ENCODE measurements at regions not wholly inside any gene's neighbourhood (a gene's known extent, or its start where the extent isn't known, plus 50 kb on each side); places are given as distances from the start of the nearest gene placed in this dataset.

GRCh38 chr2:134119117-134119712 lies 134.7 kb upstream of the MGAT5 start:
- peaks cover 5 to 13% of the 10 kb centered on the region in 2 donors for H3K27me3 Mint-ChIP-seq
- peak overlapping the region; percentile 74 to 90 for H3K27ac Mint-ChIP-seq
- ATAC-seq (peak in 1 of 2 donors; percentile 2), DNase-seq (ENCODE audit: low spot score) (no peak)
- H3K9me3 Mint-ChIP-seq, result no peaks in the 10 kb centered on the region
- peak overlapping the region; percentile 85 for H3K4me3 Mint-ChIP-seq
- peaks cover 35 to 42% of the 10 kb centered on the region in 2 donors for H3K4me1 Mint-ChIP-seq (ENCODE audit: low read depth in 2 of 2)
- H3K36me3 Mint-ChIP-seq, result no peaks in the 10 kb centered on the region

GRCh38 chr2:134119713-134120405 lies 134.0 kb upstream of the MGAT5 start:
- DNase-seq (ENCODE audit: low spot score) (peak; percentile 89), ATAC-seq (peak; percentile 76 to 80)
- Mint-ChIP-seq H3K27me3 (peaks cover 5 to 13% of the 10 kb centered on the region in 2 donors), H3K4me1 (ENCODE audit: low read depth in 2 of 2) (peaks cover 36 to 42% of the 10 kb centered on the region in 2 donors), H3K36me3 (no peaks in the 10 kb centered on the region), H3K9me3 (no peaks in the 10 kb centered on the region), H3K27ac (peak overlapping the region; percentile 74 to 90), H3K4me3 (peak overlapping the region; percentile 85)

DNA sequence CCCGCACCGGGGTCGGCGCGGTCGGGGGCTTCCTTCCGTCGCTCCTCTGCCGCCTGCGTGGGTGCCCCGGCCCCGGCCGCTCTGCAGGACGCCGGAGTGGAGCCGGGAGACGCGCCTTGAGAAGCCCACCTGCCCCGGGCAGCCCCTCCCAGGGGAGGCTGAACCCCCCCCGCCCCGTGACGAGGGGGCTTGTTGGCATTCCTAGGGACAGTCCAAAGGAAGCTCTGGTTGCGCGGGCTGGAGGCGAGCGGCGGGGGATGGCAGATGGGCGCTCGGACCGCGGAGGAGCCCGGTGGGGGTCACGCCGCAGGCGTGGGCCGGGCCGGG lies 133.5 kb upstream of the MGAT5 start:
- H3K4me1 Mint-ChIP-seq (ENCODE audit: low read depth in 2 of 2), result peaks cover 41 to 42% of the 10 kb centered on the region in 2 donors
- H3K9me3 Mint-ChIP-seq, result no peaks in the 10 kb centered on the region
- peaks cover 5 to 13% of the 10 kb centered on the region in 2 donors for H3K27me3 Mint-ChIP-seq
- ATAC-seq (no peak), DNase-seq (ENCODE audit: low spot score) (no peak)
- peak overlapping the region; percentile 85 for H3K4me3 Mint-ChIP-seq
- H3K36me3 Mint-ChIP-seq, result no peaks in the 10 kb centered on the region
- no peak overlapping the region for H3K27ac Mint-ChIP-seq

DNA sequence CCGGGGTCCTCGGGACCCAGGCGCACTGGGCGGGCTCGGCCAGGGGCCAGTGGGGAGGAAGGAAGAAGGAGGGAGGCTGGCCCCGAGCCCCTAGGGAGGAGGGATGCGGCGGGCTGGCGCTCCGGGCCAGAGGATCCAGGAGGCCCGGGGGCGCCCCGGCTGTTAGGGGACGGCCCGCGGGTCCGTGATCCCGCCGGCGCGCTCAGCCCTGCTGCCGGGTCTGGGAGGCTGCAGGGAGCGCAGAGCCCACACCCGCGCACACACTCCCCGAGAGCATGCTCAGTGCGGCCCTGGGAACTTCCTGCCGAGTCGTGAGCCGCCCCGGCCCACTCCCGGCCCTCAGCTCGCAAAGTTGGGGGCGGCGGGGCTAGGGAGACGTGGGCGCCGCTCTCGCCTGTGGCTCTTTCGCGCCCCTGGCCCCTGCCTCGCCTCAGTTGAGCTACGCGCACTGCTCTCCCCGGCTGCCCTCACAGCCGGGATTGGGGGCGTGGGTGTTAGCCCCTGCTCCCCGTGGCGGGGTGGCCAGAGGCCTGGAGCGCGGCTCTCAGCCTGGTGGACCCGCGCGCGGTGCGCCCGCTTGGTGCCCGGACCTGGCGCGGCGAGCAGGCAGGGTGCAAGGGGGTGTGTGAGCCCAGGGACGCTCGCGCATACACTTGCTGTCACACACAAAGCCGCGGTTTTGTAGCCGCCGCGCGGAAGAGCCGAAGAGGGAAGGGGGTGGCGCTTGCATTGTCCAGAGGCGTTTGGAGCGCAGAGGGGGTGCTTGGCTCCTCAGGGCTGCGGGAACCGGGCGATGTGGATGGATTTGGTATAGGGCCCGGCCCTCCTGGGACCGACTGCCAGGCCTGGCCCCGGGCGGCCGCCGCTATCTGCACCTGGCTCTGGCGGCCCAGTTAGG lies 132.9 kb upstream of the MGAT5 start:
- Mint-ChIP-seq H3K27ac (no peak overlapping the region), H3K27me3 (peaks cover 5 to 13% of the 10 kb centered on the region in 2 donors), H3K9me3 (no peaks in the 10 kb centered on the region), H3K36me3 (no peaks in the 10 kb centered on the region), H3K4me3 (peak overlapping the region; percentile 85), H3K4me1 (ENCODE audit: low read depth in 2 of 2) (peaks cover 42 to 43% of the 10 kb centered on the region in 2 donors)
- ATAC-seq (peak; percentile 79 to 80), DNase-seq (ENCODE audit: low spot score) (peak; percentile 82)

DNA sequence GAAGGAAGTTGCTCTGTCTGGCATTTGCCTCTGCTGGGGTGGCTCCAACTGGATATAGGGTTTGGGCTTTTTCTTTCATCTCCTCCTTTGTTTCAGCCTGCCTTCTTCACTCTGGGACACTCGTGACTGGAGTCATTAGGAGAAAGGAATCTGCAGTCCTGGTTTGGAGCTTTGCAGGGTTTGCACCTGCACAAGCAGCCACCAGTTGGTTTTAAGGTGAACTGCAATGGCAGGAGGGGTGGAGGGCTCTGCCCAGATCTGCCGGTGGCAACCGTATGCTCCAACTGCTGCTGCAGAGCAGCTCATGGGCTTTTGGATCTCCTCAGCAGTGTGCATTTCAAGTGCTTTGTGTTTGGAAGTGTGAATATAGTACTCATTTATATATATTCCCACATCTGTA lies 131.3 kb upstream of the MGAT5 start:
- H3K27ac Mint-ChIP-seq, result no peak overlapping the region
- H3K27me3 Mint-ChIP-seq, result no peaks in the 10 kb centered on the region
- ATAC-seq (no peak), DNase-seq (ENCODE audit: low spot score) (no peak)
- no peaks in the 10 kb centered on the region for H3K36me3 Mint-ChIP-seq
- no peaks in the 10 kb centered on the region for H3K9me3 Mint-ChIP-seq
- H3K4me3 Mint-ChIP-seq, result peak overlapping the region; percentile 75
- H3K4me1 Mint-ChIP-seq (ENCODE audit: low read depth in 2 of 2), result peaks cover 54 to 57% of the 10 kb centered on the region in 2 donors

DNA sequence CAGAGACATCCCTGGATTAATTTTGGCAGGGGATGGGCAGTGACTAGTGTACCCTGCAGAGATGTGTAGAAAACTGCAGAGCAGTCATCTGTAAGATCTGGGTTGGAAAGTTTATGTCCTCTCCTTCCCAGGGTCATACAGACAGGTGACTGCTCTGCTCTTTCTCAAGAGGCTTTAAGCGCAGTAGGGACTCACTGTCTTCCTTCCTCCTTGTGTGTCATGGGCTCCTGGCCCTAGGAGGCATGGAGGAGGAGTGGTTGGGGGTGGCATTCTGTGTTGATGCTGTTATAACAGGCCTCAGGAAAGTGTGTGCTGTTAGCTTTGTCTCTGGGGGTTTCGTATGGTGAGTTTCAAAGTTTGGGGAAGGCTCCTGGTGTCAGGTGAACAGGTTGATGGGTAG lies 130.5 kb upstream of the MGAT5 start:
- peaks cover 53 to 60% of the 10 kb centered on the region in 2 donors for H3K4me1 Mint-ChIP-seq (ENCODE audit: low read depth in 2 of 2)
- no peak for DNase-seq (ENCODE audit: low spot score)
- H3K36me3 Mint-ChIP-seq, result no peaks in the 10 kb centered on the region
- H3K27ac Mint-ChIP-seq, result no peak overlapping the region
- no peaks in the 10 kb centered on the region for H3K9me3 Mint-ChIP-seq
- H3K27me3 Mint-ChIP-seq, result no peaks in the 10 kb centered on the region
- H3K4me3 Mint-ChIP-seq, result no peak overlapping the region
- ATAC-seq, result no peak

DNA sequence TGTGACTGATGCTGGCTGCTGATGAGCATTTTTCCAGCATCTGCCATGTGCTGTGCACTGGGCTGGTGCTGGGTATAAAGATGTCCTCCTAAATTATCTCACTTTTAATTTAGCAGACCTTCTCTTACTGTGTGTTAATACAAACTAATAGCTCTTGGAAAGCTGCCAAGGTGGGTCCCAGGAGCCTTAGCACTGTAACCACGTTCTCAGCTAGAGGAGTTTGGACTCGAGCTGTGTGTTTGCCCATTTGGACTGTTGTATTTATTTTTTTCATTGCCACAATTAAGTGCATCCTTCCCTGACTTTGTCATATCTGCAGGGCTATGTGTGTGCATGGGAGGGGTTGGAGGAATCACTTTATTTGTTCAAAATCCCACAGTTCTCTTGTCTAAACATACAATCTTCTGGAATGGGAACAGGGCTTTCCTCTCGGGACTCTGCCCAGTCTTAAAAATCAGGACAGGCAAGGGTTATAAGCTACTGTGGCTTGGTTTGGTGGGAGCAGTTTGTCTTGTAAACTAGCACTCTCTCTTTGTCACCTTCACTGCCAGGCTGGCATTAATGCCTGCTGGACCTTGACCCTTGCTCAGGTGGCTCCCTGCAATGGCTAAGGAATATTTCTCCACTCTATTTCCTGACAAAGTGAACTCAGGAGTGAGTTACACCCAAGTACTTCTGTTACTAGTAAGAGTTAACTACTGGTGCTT lies 129.7 kb upstream of the MGAT5 start:
- ATAC-seq (no peak), DNase-seq (ENCODE audit: low spot score) (no peak)
- Mint-ChIP-seq H3K4me1 (ENCODE audit: low read depth in 2 of 2) (peaks cover 51 to 58% of the 10 kb centered on the region in 2 donors), H3K27ac (no peak overlapping the region), H3K36me3 (no peaks in the 10 kb centered on the region), H3K4me3 (no peak overlapping the region), H3K9me3 (no peaks in the 10 kb centered on the region), H3K27me3 (no peaks in the 10 kb centered on the region)

DNA sequence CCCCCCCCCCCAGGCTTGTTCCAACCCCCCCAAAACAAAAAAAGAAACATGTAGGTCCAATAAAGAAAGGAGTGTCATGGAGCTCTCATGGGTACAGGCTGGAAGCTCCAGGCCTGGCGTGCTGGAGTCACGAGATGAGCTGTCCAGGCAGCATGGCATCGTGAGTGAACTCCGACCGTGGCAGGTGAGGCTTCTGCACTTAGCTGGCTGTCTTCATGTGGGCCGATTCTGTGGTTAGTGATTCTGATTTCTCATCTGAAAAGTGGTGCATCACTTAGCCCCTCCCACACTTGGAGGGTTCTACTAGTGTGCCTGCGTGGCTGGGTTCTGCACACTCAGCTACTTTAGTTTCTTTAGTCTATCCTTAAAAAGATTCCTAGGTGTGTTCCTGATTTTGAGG lies 126.4 kb upstream of the MGAT5 start:
- Mint-ChIP-seq H3K27ac (peak overlapping the region in 1 of 2 donors; percentile 33), H3K36me3 (no peaks in the 10 kb centered on the region), H3K9me3 (no peaks in the 10 kb centered on the region), H3K4me1 (ENCODE audit: low read depth in 2 of 2) (peaks cover 40 to 51% of the 10 kb centered on the region in 2 donors), H3K4me3 (peak overlapping the region; percentile 46), H3K27me3 (no peaks in the 10 kb centered on the region)
- peak; percentile 71 for DNase-seq (ENCODE audit: low spot score)
- ATAC-seq, result peak; percentile 80 to 84

DNA sequence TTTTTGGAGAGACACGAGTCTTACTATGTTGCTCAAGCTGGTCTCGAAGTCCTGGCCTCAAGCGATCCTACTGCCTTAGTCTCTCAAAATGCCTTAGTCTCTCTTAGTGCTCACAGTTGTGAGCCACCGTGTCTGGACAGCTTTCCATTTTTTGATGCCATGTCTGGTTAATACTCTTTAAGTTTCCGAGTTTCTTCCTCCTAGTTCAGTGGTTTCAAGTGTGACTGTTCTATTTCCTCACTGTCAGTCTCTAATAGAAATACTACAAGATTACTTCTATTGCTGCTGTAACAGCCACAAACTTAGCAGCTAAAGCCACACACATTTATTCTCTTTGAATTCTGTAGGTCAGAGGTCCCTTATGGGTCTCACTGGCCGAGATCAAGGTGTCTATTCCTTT lies 125.1 kb upstream of the MGAT5 start:
- Mint-ChIP-seq H3K9me3 (no peaks in the 10 kb centered on the region), H3K36me3 (no peaks in the 10 kb centered on the region), H3K27ac (no peak overlapping the region), H3K4me3 (peak overlapping the region; percentile 43), H3K27me3 (no peaks in the 10 kb centered on the region), H3K4me1 (ENCODE audit: low read depth in 2 of 2) (peaks cover 28 to 47% of the 10 kb centered on the region in 2 donors)
- DNase-seq (ENCODE audit: low spot score) (no peak), ATAC-seq (peak in 1 of 2 donors; percentile 63)

GRCh38 chr2:134129900-134130537 lies 123.9 kb upstream of the MGAT5 start:
- no peaks in the 10 kb centered on the region for H3K36me3 Mint-ChIP-seq
- no peak for ATAC-seq
- no peaks in the 10 kb centered on the region for H3K27me3 Mint-ChIP-seq
- no peak for DNase-seq (ENCODE audit: low spot score)
- no peaks in the 10 kb centered on the region for H3K9me3 Mint-ChIP-seq
- peaks cover 28 to 48% of the 10 kb centered on the region in 2 donors for H3K4me1 Mint-ChIP-seq (ENCODE audit: low read depth in 2 of 2)
- H3K4me3 Mint-ChIP-seq, result no peak overlapping the region
- H3K27ac Mint-ChIP-seq, result no peak overlapping the region

DNA sequence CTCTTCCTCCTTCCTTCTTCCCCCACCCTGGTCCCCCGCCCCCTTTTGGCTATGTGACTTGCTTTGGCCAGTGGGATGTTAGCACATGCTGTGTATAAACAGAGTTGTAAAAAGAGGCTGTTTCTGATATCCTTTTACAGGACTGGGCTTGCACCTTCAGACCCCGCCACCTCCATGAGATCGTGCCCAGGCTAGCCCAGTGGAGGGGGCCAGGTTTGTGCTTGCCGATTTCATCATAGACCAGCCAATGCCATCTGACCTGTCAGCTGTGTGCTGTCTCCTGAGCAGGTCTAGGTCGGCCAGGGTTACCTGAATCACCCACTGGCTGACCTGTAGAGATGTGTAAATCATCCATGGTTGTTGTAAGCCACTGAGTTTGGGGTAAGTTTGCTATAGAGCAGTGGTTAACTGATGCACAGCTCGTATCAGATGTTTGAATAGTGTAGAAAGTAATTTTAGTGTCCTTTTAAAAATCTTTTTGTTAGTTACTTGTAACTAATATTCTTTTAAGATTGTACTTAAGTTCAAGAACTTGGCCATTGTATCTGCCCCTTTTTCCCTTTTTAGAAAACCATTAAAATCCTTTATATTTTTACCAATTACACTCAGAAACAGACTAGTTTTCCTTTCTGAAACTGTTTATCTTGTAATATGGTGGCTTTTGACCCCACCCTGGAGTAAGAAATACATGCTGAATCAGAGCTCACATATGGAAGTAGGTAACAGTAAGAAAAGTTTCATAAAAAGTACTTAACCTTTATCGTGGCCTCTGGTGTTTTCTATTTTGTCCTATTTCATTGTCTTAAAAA lies 122.0 kb upstream of the MGAT5 start:
- ATAC-seq (no peak), DNase-seq (ENCODE audit: low spot score) (no peak)
- Mint-ChIP-seq H3K4me3 (no peak overlapping the region), H3K27ac (peak overlapping the region in 1 of 2 donors; percentile 37), H3K36me3 (no peaks in the 10 kb centered on the region), H3K9me3 (no peaks in the 10 kb centered on the region), H3K27me3 (no peaks in the 10 kb centered on the region), H3K4me1 (ENCODE audit: low read depth in 2 of 2) (peaks cover 27 to 40% of the 10 kb centered on the region in 2 donors)

DNA sequence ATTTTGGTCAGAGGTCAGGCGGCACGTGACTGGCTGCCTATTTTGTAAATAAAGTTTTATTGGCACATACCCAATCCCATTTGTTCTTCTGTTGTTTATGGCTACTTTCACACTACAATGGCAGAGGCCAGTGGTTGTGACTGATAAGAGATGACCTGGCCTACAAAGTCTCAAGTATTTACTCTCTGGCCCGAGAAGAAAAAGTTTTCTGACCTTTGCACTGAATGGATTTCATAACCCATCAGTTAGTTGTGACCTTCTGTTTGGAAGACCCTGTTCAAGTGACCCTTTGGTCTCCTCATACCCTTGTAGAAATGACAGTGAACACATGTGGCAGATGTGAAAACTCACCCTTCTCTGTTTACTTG lies 121.4 kb upstream of the MGAT5 start:
- ATAC-seq (no peak), DNase-seq (ENCODE audit: low spot score) (no peak)
- no peaks in the 10 kb centered on the region for H3K36me3 Mint-ChIP-seq
- H3K27me3 Mint-ChIP-seq, result no peaks in the 10 kb centered on the region
- peaks cover 27 to 40% of the 10 kb centered on the region in 2 donors for H3K4me1 Mint-ChIP-seq (ENCODE audit: low read depth in 2 of 2)
- no peak overlapping the region for H3K27ac Mint-ChIP-seq
- no peaks in the 10 kb centered on the region for H3K9me3 Mint-ChIP-seq
- no peak overlapping the region for H3K4me3 Mint-ChIP-seq
